ENCODE measurements at regions not wholly inside any gene's neighbourhood (a gene's known extent, or its start where the extent isn't known, plus 50 kb on each side); places are given as distances from the start of the nearest gene placed in this dataset.

GRCh38 chrX:10078266-10078665 is 78.5 kb upstream of the CLCN4 start:
- no peak for DNase-seq (ENCODE audit: low read depth in 3 of 3, low spot score in 1 of 3)

GRCh38 chrX:10079231-10079630 is 77.5 kb upstream of the CLCN4 start:
- no peak for DNase-seq (ENCODE audit: low read depth in 3 of 3, low spot score in 1 of 3)

- DNase-seq (ENCODE audit: low read depth in 3 of 3, low spot score in 1 of 3), result no peak
Observed at GRCh38 chrX:10083809-10084208, 73.0 kb upstream of the CLCN4 start.

- DNase-seq (ENCODE audit: low read depth in 3 of 3, low spot score in 1 of 3), result no peak
Observed at GRCh38 chrX:10085223-10085622, 71.6 kb upstream of the CLCN4 start.

- DNase-seq (ENCODE audit: low read depth in 3 of 3, low spot score in 1 of 3), result no peak
Observed at GRCh38 chrX:10086676-10087075, 70.1 kb upstream of the CLCN4 start.

- no peak for DNase-seq (ENCODE audit: low read depth in 3 of 3, low spot score in 1 of 3)
Observed at GRCh38 chrX:10087391-10087790, 69.4 kb upstream of the CLCN4 start.

- no peak for DNase-seq (ENCODE audit: low read depth in 3 of 3, low spot score in 1 of 3)
Observed at GRCh38 chrX:10089378-10089795, 67.4 kb upstream of the CLCN4 start.

- DNase-seq (ENCODE audit: low read depth in 3 of 3, low spot score in 1 of 3), result no peak
Observed at GRCh38 chrX:10090319-10090718, 66.5 kb upstream of the CLCN4 start.

GRCh38 chrX:10095246-10095645 is 61.5 kb upstream of the CLCN4 start:
- DNase-seq (ENCODE audit: low read depth in 3 of 3, low spot score in 1 of 3), result no peak

GRCh38 chrX:10095698-10096432 is 60.9 kb upstream of the CLCN4 start:
- DNase-seq (ENCODE audit: low read depth in 3 of 3, low spot score in 1 of 3), result no peak

GRCh38 chrX:10098270-10098713 is 58.5 kb upstream of the CLCN4 start:
- peak in 1 of 3 donors; percentile 22 for DNase-seq (ENCODE audit: low read depth in 3 of 3, low spot score in 1 of 3)

- DNase-seq (ENCODE audit: low read depth in 3 of 3, low spot score in 1 of 3), result no peak
Observed at GRCh38 chrX:10099411-10099810, 57.4 kb upstream of the CLCN4 start.

GRCh38 chrX:10101269-10101668 is 55.5 kb upstream of the CLCN4 start:
- no peak for DNase-seq (ENCODE audit: low read depth in 3 of 3, low spot score in 1 of 3)

- no peak for DNase-seq (ENCODE audit: low read depth in 3 of 3, low spot score in 1 of 3)
Observed at GRCh38 chrX:10102046-10102704, 54.6 kb upstream of the CLCN4 start.

- DNase-seq (ENCODE audit: low read depth in 3 of 3, low spot score in 1 of 3), result no peak
Observed at GRCh38 chrX:10103023-10103422, 53.8 kb upstream of the CLCN4 start.

- no peak for DNase-seq (ENCODE audit: low read depth in 3 of 3, low spot score in 1 of 3)
Observed at GRCh38 chrX:10104958-10105658, 51.7 kb upstream of the CLCN4 start.

- peak in 1 of 3 donors; percentile 9 for DNase-seq (ENCODE audit: low read depth in 3 of 3, low spot score in 1 of 3)
Observed at GRCh38 chrX:10106806-10107205, 50.0 kb upstream of the CLCN4 start.

All from stimulated activated CD4-positive, alpha-beta T cell treated with anti-CD3 and anti-CD28 coated beads, TNF-alpha, amount 100 ng/mL, for 1 hour (primary cell).